ENCODE measurements at regions not wholly inside any gene's neighbourhood (a gene's known extent, or its start where the extent isn't known, plus 50 kb on each side); places are given as distances from the start of the nearest gene placed in this dataset.
A peak's percentile ranks its signal among the peaks of the same experiment; 100 is the strongest.

GRCh38 chr9:29882767-29883166 is 2309.5 kb upstream of the C9orf72 start:
- DNase-seq (ENCODE audit: low read depth): no peak

GRCh38 chr9:29906065-29906464 is 2332.8 kb upstream of the C9orf72 start:
- no peak for DNase-seq (ENCODE audit: low read depth)

GRCh38 chr9:29928072-29928471 is 2354.8 kb upstream of the C9orf72 start:
- peak; percentile 10 for DNase-seq (ENCODE audit: low read depth)

DNA sequence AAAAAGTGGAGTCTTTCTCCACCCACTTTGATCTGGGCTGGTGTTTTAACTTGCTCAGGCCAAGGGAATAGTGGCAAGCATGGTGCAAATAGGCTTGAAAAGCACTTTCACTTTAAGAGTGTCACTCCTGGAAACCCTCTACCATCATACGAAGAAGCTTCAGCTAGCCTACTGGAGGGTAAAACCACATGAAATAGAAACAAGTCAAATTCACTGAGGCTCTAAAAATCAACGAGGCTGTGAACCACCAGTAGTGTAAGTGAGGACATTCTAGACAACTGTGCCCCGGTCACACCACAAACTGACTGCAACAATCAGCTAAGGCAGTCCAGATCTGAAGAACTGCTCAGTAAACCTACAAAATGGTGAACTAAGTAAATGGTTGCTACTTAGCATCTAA is 2366.3 kb upstream of the C9orf72 start:
- DNase-seq (ENCODE audit: low read depth): no peak

DNA sequence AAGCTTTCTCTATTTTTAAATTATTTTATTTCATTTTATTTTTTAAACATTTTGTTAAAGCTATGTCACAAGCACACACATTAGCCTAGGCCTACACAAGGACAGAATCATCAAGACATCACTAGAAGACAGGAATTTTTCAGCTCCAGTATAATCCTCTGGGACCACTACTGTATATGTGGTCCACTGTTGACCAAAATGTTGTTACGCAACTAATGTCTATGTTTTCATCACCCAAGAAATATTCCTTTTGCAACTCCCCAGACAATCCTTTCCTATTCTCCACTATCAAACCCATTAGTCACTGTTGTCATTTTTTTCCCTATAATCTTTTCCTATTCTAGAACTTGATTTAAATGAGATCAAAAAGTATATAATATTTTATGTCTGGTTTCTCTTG is 2371.7 kb upstream of the C9orf72 start:
- no peak for DNase-seq (ENCODE audit: low read depth)

GRCh38 chr9:29958469-29958868 is 2385.2 kb upstream of the C9orf72 start:
- DNase-seq (ENCODE audit: low read depth): peak; percentile 20

DNA sequence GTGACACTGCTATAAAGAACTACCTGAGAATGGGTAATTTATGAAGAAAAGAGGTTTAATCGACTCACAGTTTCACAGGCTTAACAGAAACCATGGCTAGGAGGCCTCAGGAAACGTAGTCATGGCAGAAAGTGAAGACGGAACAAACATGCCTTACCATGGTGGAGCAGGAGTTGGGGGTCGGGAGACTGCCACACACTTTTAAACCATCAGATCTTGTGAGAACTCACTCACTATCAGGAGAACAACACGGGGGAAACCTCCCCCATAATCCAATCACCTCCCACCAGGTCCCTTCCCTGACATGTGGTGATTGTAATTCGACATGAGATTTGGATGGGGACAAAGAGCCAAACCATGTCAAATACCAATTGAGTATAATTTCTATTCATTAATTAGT is 2392.6 kb upstream of the C9orf72 start:
- DNase-seq (ENCODE audit: low read depth): no peak

GRCh38 chr9:29966247-29966646 is 2393.0 kb upstream of the C9orf72 start:
- peak; percentile 12 for DNase-seq (ENCODE audit: low read depth)

DNA sequence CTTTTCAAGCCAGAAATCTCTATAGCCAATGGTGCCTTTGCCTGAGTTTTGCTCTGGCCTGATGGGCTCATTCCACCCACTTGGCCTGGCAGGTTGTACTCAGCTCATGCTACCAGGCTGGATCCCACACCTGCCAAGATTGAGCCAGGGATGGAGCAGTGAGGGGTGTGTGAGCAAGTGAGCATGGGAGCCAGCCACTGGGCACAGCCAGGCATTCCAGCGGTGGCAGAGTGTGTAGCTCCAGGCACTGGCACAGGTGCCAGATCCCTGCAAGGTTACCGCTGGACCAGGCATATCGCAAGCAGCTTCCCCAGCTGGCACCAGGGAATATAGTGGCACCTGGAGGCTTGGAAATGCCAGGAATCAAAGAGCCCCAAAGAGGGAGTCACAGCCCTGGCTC is 2395.6 kb upstream of the C9orf72 start:
- no peak for DNase-seq (ENCODE audit: low read depth)

DNA sequence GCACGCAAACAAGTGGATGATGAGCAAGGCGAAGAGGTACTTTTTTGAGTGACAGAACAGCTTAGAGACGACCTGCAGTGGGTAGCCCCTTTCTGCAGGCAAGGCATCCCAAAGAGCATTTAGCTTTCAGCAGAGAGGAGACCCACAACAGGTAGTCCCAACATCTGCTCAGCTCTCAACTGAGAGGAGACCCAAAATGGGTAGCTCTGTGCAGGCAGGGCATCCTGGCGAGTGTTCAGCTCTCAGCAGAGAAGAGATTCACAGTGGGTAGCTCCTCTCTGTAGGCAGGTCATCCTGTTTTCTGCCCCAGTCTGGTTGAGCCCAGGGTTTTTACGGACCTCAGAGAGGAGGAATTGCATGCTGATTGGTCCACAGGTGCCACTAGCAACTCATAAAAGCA is 2396.1 kb upstream of the C9orf72 start:
- no peak for DNase-seq (ENCODE audit: low read depth)

DNA sequence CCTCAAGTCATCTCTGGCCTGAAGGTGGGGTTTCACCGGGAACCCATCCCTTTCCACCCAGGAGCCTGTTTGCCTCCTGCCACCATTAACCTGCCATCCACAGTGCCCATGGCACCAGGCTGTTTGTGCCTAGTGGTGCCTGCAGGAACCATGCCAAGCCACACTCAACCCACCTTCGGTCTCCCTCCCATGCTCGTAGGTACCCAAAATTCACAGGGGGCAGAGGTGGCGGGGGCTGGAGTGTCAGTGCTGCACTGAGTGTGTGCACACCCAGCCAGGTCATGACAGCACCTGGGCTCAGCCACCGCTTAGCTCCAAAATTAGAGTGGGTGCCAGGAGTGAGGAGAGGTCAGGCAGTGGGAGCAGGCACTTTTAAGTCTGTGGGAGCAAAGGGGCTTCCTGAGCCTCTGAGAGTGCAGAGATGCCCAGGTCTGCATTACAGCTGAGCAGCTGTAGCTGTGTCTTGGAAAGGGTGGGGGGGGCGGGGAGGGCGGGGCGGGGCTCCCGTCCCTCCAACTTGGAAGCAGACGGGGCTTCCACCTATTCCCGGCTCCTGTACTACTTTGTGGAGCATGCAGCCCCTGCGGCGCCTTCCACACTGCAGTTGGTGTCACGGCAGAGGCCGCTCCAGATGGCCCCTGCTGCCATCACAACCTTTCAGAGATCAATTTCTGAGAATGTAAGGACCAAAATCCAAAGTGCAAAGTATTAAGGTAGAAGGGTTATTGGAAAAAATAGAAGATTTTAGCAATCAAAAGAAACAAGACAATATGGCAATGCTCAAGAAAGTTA is 2396.8 kb upstream of the C9orf72 start:
- DNase-seq (ENCODE audit: low read depth): no peak

- no peak for DNase-seq (ENCODE audit: low read depth)
Measured at GRCh38 chr9:29974197-29974596, 2400.9 kb upstream of the C9orf72 start.

DNA sequence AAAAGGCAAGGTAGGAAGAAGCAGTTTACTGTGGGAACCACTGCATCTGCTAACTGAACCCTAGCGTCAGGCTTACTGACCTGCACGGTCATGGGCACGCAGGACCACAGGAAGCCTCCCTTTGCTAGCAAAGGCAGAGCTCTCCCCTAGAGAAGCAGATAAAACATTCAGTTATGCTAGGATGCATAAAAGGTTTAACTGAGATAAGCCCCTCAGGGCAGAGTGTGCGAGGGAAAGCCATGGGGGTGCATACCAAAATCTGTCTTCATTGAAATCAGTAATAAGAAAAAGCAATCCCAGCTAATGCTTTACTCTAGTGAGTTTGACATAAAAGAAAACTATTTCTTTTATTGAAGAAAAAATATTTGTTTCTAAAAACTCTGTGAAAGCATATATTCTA is 2403.7 kb upstream of the C9orf72 start:
- DNase-seq (ENCODE audit: low read depth): no peak

DNA sequence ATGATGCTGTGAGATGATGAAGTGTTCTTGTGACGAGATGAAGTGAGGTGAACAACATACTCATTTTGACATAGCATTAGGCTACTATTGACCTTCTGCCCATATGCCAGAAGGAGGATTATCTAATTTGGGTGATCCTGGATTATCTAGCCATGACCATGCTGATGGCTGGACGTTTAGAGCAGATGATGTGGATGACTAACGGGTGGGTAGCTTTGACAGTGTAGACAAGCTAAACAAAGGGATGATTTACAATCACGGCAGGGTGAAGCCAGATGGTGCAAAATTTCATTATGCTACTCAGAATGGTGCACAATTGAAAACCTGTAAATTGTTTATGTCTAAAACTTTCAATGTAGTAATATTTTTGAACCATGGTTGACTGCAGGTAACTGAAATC is 2403.4 kb upstream of the ACO1 start:
- no peak for DNase-seq (ENCODE audit: low read depth)

- no peak for DNase-seq (ENCODE audit: low read depth)
Measured at GRCh38 chr9:29999645-30000044, 2384.8 kb upstream of the ACO1 start.

DNA sequence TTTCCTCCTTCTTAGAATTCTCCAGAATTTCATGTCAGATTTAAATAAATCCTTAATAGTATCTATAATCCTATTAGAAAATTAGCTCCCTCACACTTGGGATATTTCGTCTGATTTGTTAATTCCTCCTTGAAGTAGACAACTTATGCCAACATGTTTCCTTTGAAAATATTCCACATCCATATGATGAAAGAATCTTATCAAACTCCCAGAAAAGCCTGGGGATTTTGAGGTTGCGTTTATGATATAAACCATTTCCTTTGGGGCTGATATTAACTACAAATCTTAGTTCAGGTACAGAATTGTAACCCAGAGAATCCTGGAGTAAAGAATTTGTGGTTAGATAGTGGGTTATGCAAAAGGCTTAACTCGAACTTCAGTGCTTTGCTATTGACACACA is 2373.8 kb upstream of the ACO1 start:
- DNase-seq (ENCODE audit: low read depth): no peak

GRCh38 chr9:30012622-30013021 is 2371.8 kb upstream of the ACO1 start:
- DNase-seq (ENCODE audit: low read depth): no peak

DNA sequence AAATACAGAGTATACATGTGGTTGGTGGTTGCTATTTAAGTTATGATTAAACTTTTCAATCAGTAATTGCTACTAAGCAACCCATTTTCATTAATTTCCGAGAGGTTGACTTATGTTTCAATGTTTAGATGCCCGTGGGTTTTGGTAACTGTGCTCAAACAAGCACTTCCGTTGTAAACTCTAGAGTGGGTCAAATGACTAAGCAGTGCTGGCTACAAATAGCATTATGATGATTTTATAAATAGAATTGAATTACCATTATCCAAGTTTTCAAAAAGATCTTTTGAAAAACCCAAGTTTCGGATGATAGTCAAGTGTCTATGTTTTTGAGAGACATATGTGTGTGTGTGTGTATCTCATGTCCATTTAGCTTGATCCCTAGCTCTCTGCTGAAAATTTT is 2369.4 kb upstream of the ACO1 start:
- peak; percentile 34 for DNase-seq (ENCODE audit: low read depth)

DNA sequence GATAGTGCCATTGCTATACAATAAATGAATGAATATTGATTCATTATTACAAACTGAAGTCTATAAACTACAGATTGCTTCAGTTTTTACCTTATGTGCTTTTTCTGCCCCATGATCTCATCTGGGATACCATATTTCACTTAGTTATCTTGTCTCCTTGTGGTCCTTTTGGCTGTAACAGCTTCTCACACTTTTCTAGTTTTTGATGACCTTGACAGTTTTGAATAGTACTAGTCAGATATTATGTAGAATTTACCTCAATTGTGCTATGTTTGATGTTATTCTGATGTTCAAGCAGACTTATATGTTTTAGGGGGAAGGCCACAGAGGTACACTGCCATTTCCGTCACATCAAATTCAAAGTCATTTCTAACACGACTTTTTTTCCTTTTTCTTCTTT is 2364.3 kb upstream of the ACO1 start:
- DNase-seq (ENCODE audit: low read depth): no peak

GRCh38 chr9:30035761-30036160 is 2348.7 kb upstream of the ACO1 start:
- peak; percentile 21 for DNase-seq (ENCODE audit: low read depth)

- DNase-seq (ENCODE audit: low read depth): no peak
Measured at GRCh38 chr9:30036558-30036957, 2347.9 kb upstream of the ACO1 start.

GRCh38 chr9:30039712-30040111 is 2344.7 kb upstream of the ACO1 start:
- no peak for DNase-seq (ENCODE audit: low read depth)

DNA sequence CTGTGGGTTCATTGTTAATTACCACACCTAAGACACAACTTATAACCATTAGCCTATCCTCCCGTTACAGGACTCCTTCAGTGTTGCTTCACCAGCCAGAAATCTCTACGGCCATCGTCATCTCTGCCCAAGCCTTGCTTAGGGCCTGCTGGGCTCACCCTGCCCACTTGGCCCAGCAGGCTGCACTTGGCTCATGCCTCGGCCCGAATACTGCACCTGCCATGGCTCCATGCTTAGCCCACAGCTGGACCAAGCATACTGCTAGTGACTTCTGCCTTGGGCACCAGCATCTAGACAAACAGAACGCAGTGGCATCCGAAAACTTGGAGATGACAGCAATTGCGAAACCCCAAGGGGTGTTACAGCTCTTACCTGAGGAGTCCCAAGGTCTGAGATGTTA is 2336.0 kb upstream of the ACO1 start:
- no peak for DNase-seq (ENCODE audit: low read depth)

- DNase-seq (ENCODE audit: low read depth): no peak
Measured at GRCh38 chr9:30058463-30058862, 2326.0 kb upstream of the ACO1 start.

Measured in myocyte (in vitro differentiated cells).